ENCODE measurements at regions not wholly inside any gene's neighbourhood (a gene's known extent, or its start where the extent isn't known, plus 50 kb on each side); places are given as distances from the start of the nearest gene placed in this dataset.
A peak's percentile ranks its signal among the peaks of the same experiment; 100 is the strongest.

DNA sequence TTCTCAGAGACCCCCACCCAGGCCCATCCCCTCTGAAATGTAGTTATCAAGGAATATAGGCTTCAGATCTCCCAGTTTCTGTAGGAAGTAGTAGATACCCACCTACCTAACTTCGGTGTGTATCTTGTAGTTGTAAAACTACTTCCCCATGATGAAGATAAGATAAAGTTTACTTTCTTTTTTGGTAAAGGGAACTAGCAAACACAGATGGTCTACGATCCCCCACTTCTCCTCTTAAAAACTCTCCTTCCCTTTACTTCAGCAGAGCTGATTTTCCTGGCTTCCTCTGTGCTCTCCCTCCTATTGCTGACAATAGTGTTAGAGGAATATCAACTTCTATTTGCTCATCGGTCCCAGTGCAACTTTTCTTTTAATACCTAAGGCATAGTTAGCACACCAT is 395.2 kb downstream of the RPL10L start:
- no TSS peak for BruUV-seq (replicated peaks)
- H3K9me3 ChIP-seq (ENCODE audit: low read length), result no peaks in the 10 kb centered on the region
- no peak overlapping the region for H2AFZ ChIP-seq (ENCODE audit: low read length)
- no peaks in the 10 kb centered on the region for H4K20me1 ChIP-seq (ENCODE audit: insufficient read depth, low read length)
- no peak overlapping the region for H3K4me2 ChIP-seq (ENCODE audit: low read length)
- TF ChIP-seq, protein P1, sequence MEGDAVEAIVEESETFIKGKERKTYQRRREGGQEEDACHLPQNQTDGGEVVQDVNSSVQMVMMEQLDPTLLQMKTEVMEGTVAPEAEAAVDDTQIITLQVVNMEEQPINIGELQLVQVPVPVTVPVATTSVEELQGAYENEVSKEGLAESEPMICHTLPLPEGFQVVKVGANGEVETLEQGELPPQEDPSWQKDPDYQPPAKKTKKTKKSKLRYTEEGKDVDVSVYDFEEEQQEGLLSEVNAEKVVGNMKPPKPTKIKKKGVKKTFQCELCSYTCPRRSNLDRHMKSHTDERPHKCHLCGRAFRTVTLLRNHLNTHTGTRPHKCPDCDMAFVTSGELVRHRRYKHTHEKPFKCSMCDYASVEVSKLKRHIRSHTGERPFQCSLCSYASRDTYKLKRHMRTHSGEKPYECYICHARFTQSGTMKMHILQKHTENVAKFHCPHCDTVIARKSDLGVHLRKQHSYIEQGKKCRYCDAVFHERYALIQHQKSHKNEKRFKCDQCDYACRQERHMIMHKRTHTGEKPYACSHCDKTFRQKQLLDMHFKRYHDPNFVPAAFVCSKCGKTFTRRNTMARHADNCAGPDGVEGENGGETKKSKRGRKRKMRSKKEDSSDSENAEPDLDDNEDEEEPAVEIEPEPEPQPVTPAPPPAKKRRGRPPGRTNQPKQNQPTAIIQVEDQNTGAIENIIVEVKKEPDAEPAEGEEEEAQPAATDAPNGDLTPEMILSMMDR (conservative IDR thresholded peaks at IDR 0.05; ENCODE audit: low read length), result no peak
- no peak for TF ChIP-seq EZH2phosphoT487 (IDR thresholded peaks at IDR 0.05; ENCODE audit: borderline replicate concordance, low read depth, low read length)
- no peaks in the 10 kb centered on the region for H3K4me1 ChIP-seq (ENCODE audit: insufficient read depth, low read length, poor library complexity, severe bottlenecking)
- no peak overlapping the region for H3K4me3 ChIP-seq (ENCODE audit: low read depth, low read length, poor library complexity, severe bottlenecking)
- H3K9me2 ChIP-seq (ENCODE audit: insufficient read depth, low read length), result no peaks in the 10 kb centered on the region
- DNase-seq (ENCODE audit: low spot score), result no peak
- no peaks in the 10 kb centered on the region for H3K36me3 ChIP-seq (ENCODE audit: insufficient read depth, low read length)
- H3K79me2 ChIP-seq (ENCODE audit: insufficient read depth, low read depth, low read length), result no peaks in the 10 kb centered on the region
- intact Hi-C loops (cut with micrococcal nuclease; ENCODE audit: unreplicated experiment), result no loop called here
- CTCF ChIA-PET (ENCODE audit: unreplicated experiment), result no interaction called here
- H3K27ac ChIP-seq (ENCODE audit: low read depth, low read length, poor library complexity, severe bottlenecking), result no peak overlapping the region
- POLR2A ChIA-PET, result no interaction called here

GRCh38 chr14:46250113-46250703 is 401.4 kb downstream of the RPL10L start:
- H3K9me3 ChIP-seq (ENCODE audit: low read length), result no peaks in the 10 kb centered on the region
- no peak overlapping the region for H3K4me2 ChIP-seq (ENCODE audit: low read length)
- H3K9me2 ChIP-seq (ENCODE audit: insufficient read depth, low read length), result no peaks in the 10 kb centered on the region
- H3K36me3 ChIP-seq (ENCODE audit: insufficient read depth, low read length), result no peaks in the 10 kb centered on the region
- BruUV-seq (replicated peaks), result no TSS peak
- DNase-seq (ENCODE audit: low spot score), result peak; percentile 11
- H3K79me2 ChIP-seq (ENCODE audit: insufficient read depth, low read depth, low read length), result no peaks in the 10 kb centered on the region
- H3K27ac ChIP-seq (ENCODE audit: low read depth, low read length, poor library complexity, severe bottlenecking), result no peak overlapping the region
- H3K4me1 ChIP-seq (ENCODE audit: insufficient read depth, low read length, poor library complexity, severe bottlenecking), result no peaks in the 10 kb centered on the region
- intact Hi-C loops (cut with micrococcal nuclease; ENCODE audit: unreplicated experiment), result no loop called here
- H4K20me1 ChIP-seq (ENCODE audit: insufficient read depth, low read length), result no peaks in the 10 kb centered on the region
- ChIA-PET CTCF (ENCODE audit: unreplicated experiment) (no interaction called here), POLR2A (interaction anchor here (0.7 kb wide), 2 partner anchors 8 to 287 kb away, joined by 3 read pairs; no protein-coding TSS in a partner anchor)
- no peak overlapping the region for H3K4me3 ChIP-seq (ENCODE audit: low read depth, low read length, poor library complexity, severe bottlenecking)
- no peak overlapping the region for H2AFZ ChIP-seq (ENCODE audit: low read length)
- TF ChIP-seq, protein P1 (conservative IDR thresholded peaks at IDR 0.05; ENCODE audit: low read length), result peak; percentile 81
- TF ChIP-seq EZH2phosphoT487 (IDR thresholded peaks at IDR 0.05; ENCODE audit: borderline replicate concordance, low read depth, low read length), result no peak

GRCh38 chr14:46248001-46248630 is 403.5 kb downstream of the RPL10L start:
- Histone ChIP-seq H4K20me1 (ENCODE audit: insufficient read depth, low read length) (no peaks in the 10 kb centered on the region), H3K36me3 (ENCODE audit: insufficient read depth, low read length) (no peaks in the 10 kb centered on the region), H3K27ac (ENCODE audit: low read depth, low read length, poor library complexity, severe bottlenecking) (no peak overlapping the region), H2AFZ (ENCODE audit: low read length) (no peak overlapping the region), H3K79me2 (ENCODE audit: insufficient read depth, low read depth, low read length) (no peaks in the 10 kb centered on the region), H3K9me3 (ENCODE audit: low read length) (no peaks in the 10 kb centered on the region), H3K4me2 (ENCODE audit: low read length) (no peak overlapping the region), H3K4me1 (ENCODE audit: insufficient read depth, low read length, poor library complexity, severe bottlenecking) (no peaks in the 10 kb centered on the region), H3K9me2 (ENCODE audit: insufficient read depth, low read length) (no peaks in the 10 kb centered on the region), H3K4me3 (ENCODE audit: low read depth, low read length, poor library complexity, severe bottlenecking) (no peak overlapping the region)
- ChIA-PET CTCF (ENCODE audit: unreplicated experiment) (no interaction called here), POLR2A (no interaction called here)
- no peak for TF ChIP-seq EZH2phosphoT487 (IDR thresholded peaks at IDR 0.05; ENCODE audit: borderline replicate concordance, low read depth, low read length)
- TF ChIP-seq, protein P1 (conservative IDR thresholded peaks at IDR 0.05; ENCODE audit: low read length), result no peak
- BruUV-seq (replicated peaks), result no TSS peak
- no peak for DNase-seq (ENCODE audit: low spot score)
- intact Hi-C loops (cut with micrococcal nuclease; ENCODE audit: unreplicated experiment), result no loop called here
